ENCODE measurements at regions not wholly inside any gene's neighbourhood (a gene's known extent, or its start where the extent isn't known, plus 50 kb on each side); places are given as distances from the start of the nearest gene placed in this dataset.
A peak's percentile ranks its signal among the peaks of the same experiment; 100 is the strongest.

DNA sequence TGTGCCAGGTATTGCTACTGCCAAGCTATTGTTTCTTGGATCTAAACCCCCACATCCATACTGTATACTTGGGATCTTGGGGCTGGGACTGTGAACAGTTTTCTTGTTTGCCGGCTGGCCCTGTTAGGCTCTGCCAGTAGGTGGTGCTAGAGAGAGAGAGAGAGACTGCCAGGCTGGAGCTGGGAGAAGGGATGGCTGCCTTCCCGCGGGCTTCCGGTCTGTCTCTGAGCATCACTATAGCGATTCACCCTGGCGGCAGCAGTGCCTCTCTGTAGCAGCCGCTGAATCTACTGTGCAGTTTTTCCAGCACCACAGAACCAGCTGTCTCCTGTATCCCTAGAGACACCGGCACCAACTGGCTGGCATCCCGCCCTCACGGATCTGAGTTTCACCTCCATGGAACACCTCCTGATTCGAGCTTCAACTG is 201.2 kb downstream of the UTP18 start:
- TF ChIP-seq POLR2AphosphoS5 (IDR thresholded peaks at IDR 0.05) (no peak), EP300 (IDR thresholded peaks at IDR 0.05) (no peak)
- TF ChIP-seq, protein P1, sequence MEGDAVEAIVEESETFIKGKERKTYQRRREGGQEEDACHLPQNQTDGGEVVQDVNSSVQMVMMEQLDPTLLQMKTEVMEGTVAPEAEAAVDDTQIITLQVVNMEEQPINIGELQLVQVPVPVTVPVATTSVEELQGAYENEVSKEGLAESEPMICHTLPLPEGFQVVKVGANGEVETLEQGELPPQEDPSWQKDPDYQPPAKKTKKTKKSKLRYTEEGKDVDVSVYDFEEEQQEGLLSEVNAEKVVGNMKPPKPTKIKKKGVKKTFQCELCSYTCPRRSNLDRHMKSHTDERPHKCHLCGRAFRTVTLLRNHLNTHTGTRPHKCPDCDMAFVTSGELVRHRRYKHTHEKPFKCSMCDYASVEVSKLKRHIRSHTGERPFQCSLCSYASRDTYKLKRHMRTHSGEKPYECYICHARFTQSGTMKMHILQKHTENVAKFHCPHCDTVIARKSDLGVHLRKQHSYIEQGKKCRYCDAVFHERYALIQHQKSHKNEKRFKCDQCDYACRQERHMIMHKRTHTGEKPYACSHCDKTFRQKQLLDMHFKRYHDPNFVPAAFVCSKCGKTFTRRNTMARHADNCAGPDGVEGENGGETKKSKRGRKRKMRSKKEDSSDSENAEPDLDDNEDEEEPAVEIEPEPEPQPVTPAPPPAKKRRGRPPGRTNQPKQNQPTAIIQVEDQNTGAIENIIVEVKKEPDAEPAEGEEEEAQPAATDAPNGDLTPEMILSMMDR (IDR thresholded peaks at IDR 0.05): peak; percentile 36 to 82 (median 49)

Data from esophagus muscularis mucosa (tissue), 4 donors.